Fibroblast of upper back skin (primary cell): ENCODE measurements at regions not wholly inside any gene's neighbourhood (a gene's known extent, or its start where the extent isn't known, plus 50 kb on each side); places are given as distances from the start of the nearest gene placed in this dataset.
A peak's percentile ranks its signal among the peaks of the same experiment; 100 is the strongest.
"Not testable (repeated sequence)": the region's sequence is repeated elsewhere in the genome, so short reads cannot be mapped to it uniquely, and the experiment has no call there.

Experiments
- DNase-seq: peaks from one replicate; pipeline ENCODE4 v3.0.0-alpha.2; 2013

DNA sequence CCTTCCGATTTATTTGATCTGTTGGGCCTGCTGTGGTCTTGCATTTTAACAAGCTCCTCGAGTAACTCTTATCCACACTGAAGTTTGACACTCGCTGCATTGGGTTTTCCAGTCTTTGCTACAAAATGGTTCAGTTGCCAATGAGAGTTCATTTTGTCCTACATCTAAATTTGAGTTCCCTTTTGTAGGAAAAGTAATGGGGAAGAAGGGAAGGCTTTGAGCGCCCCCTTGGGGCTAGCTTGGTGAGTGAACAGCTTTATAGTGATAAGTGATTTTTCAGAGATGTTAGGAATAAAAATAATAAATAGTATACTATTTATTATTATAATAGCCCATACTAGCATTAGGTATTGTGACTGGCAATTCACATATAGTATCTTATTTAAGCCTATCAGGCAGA is 89.9 kb upstream of the GNAQ start:
- DNase-seq = peak; percentile 57

- peak; percentile 36 for DNase-seq
Measured at GRCh38 chr9:78118742-78119473, 87.3 kb upstream of the GNAQ start.

GRCh38 chr9:78115073-78115472 is 83.5 kb upstream of the GNAQ start:
- no peak for DNase-seq

DNA sequence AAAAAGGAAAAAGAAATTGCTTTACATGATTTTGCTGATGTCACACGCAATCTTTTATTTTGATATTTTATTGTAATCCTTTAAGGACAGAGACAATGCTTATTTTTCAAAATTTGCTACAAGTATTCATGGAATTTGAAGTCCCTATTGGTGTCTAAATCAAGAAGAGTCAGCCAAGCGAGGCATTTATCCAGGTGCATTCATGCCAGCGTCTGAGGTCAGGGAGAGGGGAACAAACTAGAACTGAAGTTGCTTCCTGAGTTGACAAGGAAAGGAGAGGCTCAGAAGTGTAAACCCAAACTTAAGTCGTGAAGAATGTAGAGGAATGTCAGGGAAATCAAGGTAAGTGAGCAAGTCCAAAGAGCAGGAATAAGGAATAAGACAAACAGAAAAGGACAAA is 83.0 kb upstream of the GNAQ start:
- DNase-seq = no peak

DNA sequence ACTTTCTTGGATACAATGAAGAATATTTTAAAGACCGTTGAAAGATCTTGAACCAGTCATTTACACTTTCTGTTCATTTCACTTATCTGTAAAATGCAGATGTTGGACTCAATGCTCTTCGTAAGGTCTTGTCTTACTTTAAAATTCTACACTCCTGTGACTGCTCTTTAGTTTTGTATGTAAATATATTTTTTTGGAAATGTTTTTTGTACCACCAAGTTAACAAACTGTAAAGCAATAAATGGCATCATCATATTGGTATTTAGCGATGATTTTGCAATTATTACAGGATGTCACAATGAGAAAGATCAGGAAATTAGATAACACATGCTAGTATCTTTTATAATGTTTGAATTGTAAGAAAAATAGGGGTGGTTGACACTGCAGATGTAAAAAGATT is 80.8 kb upstream of the GNAQ start:
- no peak for DNase-seq

DNA sequence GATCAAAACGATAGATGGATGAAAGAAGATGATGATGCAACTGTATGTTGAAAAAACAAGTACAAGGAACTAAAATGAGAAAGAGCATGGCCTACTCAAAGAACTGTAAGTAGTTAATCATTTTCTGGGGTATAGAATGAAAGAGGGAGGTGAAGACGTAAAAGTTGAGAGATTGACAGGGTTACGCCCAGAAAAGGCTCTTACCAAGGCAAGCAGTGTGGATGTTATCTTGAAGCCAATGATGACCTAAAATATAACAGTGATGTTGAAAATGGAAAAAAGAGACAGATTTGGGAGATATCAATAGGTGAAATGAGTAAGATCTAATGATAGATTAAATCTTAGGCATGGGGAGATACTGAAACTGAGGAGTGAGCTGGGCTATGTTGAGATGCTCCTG is 80.4 kb upstream of the GNAQ start:
- DNase-seq = no peak

DNA sequence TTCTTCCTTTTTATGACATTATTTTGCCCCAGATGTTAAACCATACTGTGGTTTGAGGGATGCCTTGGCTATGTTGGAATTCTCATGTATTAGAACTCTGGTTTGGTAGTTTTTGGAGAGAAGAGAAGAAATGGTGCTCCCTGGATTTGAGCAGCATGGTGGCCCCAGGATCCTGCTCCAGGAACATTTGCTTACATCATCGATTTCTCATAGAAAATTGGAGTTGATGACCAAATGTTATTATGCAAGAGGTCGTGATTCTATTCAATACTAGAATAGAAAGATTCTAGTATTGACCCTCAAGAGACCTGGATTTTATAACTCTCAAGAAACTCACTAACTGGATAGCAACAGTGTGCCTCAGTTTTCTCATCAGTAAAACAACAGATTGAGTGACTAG is 77.5 kb upstream of the GNAQ start:
- DNase-seq = no peak

DNA sequence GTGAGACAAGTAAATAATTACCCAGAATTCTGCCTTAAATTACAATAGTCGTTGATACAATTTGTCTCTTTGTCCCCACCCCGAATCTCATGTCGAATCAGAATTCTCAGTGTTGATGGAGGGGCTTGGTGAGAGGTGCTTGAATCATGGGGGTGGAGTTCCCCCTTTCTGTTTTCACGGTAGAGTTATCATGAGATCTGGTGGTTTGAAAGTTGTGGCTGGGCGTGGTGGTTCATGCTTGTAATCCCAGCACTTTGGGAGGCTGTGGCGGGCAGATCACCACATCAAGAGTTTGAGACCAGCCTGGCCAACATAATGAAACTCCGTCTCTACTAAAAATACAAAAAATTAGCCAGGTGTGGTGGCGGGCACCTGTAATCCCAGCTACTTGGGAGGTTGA is 75.0 kb upstream of the GNAQ start:
- DNase-seq = not testable (repeated sequence)

DNA sequence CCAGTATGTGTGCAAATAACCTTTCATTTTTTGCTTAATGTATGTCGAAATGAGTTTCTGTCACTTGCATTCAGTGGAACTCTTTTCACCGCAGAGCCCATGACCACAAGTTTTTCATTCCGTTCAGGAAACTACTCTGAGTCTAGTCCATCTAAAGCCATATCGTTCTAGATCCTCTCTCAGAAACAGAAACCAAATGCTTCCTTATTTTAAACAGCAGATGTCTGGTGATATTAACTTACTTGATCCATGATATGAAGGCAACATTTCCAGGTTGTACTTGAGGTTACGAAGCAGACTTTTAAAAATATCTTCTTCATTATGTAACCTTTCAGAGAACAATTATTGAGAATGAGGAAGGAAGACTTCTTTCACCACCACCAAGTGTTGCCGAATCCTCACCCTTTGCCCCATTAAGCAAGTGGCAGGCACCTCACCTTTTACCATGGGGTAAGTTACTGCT is 72.4 kb upstream of the GNAQ start:
- DNase-seq = no peak

GRCh38 chr9:78101247-78101646 is 69.6 kb upstream of the GNAQ start:
- no peak for DNase-seq

DNA sequence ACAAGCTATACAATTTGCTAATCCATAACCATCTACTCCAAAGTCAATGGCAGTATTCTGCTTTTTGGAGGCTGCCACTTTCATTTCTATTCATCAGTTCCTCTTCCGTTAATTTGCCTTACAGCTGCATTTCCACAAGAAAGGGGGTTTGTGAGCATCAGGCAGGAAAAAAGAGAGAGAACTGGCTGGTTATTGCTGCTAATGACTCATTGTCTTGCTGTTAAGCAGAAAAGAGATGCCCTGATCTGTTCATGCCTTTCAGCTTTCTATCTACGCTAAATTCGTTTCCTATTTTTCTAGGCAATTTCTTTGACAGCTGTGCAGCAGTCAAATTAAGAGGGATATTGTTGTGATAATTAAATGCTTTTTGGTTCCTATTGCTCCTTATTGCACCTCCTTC is 65.9 kb upstream of the GNAQ start:
- no peak for DNase-seq

DNA sequence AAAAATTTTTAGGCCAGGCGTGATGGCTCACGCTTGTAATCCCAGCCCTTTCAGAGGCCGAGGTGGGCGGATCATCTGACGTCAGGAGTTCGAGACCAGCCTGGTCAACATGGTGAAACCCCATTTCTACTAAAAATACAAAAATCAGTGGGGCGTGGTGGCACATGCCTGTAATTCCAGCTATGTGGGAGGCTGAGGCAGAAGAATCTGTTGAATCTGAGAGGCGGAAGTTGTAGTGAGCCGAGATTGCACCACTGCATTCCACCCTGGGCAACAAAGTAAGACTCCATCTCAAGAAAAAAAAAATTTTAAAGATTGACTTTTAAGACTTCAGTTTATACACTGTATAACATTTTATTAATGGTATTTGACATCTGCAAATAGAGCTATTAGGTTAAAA is 60.1 kb upstream of the GNAQ start:
- no peak for DNase-seq

GRCh38 chr9:78089111-78089510 is 57.5 kb upstream of the GNAQ start:
- DNase-seq = no peak

DNA sequence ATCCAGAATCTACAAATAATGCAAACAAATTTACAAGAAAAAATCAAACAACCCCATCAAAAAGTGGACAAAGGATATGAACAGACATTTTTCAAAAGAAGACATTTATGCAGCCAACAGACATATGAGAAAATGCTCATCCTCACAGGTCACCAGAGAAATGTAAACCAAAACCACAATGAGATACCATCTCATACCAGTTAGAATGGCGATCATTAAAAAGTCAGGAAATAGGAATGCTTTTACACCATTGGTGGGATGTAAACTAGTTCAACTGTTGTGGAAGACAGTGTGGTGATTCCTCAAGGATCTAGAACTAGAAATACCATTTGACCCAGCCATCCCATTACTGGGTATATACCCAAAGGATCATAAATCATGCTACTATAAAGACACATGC is 56.6 kb upstream of the GNAQ start:
- not testable (repeated sequence) for DNase-seq
